HepG2 (cell line): ENCODE measurements at regions not wholly inside any gene's neighbourhood (a gene's known extent, or its start where the extent isn't known, plus 50 kb on each side); places are given as distances from the start of the nearest gene placed in this dataset.

Experiments used
- ARID3A ChIP-seq: IDR thresholded peaks from 2 replicates; pipeline ENCODE4 v1.6.1; 2012; ENCODE audit warnings: low read depth, low read length, improper control_type of control experiment
- CTCF ChIP-seq: sonication (generic); formaldehyde crosslinking; IDR thresholded peaks from 2 replicates; pipeline ENCODE4 v1.5.0; 2020; ENCODE audit warnings: mild to moderate bottlenecking, missing genetic modification reagents, moderate library complexity
- FOXP1 ChIP-seq, 2 experiments: fragments of 450-650 bp in 1 of 2; IDR thresholded peaks; 2 replicates each; pipeline ENCODE4 v1.6.1; 2017 to 2018; ENCODE audit warnings: antibody characterized with exemption in 1 of 2
- SOX6 ChIP-seq, 2 experiments: fragments of 450-650 bp in 1 of 2; sonication (generic) in 1 of 2; formaldehyde crosslinking in 1 of 2; IDR thresholded peaks; 2 replicates each; pipeline versions ENCODE4 v1.4.0 to v1.6.1; 2017 to 2020; ENCODE audit warnings: antibody characterized with exemption in 1 of 2, mild to moderate bottlenecking in 1 of 2, missing genetic modification reagents in 1 of 2

GRCh38 chr11:29129844-29130243, 887.0 kb downstream of the KCNA4 start:
- TF ChIP-seq SOX6 (IDR thresholded peaks at IDR 0.05): no peak
- TF ChIP-seq SOX6 (CRISPR knock-in tag; IDR thresholded peaks at IDR 0.05): no peak
- TF ChIP-seq CTCF (CRISPR knock-in tag): no peak
- TF ChIP-seq ARID3A: no peak
- no peak for TF ChIP-seq FOXP1 (IDR thresholded peaks at IDR 0.05)
- TF ChIP-seq FOXP1 (CRISPR knock-in tag; IDR thresholded peaks at IDR 0.05): no peak
